ENCODE measurements at regions not wholly inside any gene's neighbourhood (a gene's known extent, or its start where the extent isn't known, plus 50 kb on each side); places are given as distances from the start of the nearest gene placed in this dataset.

GRCh38 chr22:47606426-47606825 lies 844.0 kb downstream of the TBC1D22A start:
- ATAC-seq (ENCODE audit: low read depth) (no peak), DNase-seq (no peak)
- Mint-ChIP-seq H3K27ac (no peak overlapping the region), H3K4me1 (no peaks in the 10 kb centered on the region), H3K9me3 (ENCODE audit: insufficient read depth) (peaks cover 5% of the 10 kb centered on the region), H3K27me3 (peaks cover 21% of the 10 kb centered on the region), H3K4me3 (no peak overlapping the region)
- no peaks in the 10 kb centered on the region for H3K27me3 ChIP-seq (replicated peaks in 1 of 4; ENCODE audit: control extremely low read depth in 1 of 4, control insufficient read depth in 3 of 4, insufficient read depth in 4 of 4, low read length in 3 of 4)
- no peaks in the 10 kb centered on the region for H3K79me2 ChIP-seq (ENCODE audit: control insufficient read depth, insufficient read depth, low read length)
- H3K27ac ChIP-seq (ENCODE audit: low read length in 2 of 2) = no peak overlapping the region
- peaks cover 0 to 25% (median 0%) of the 10 kb centered on the region in 3 donors for H3K9me3 ChIP-seq (ENCODE audit: control extremely low read depth in 1 of 3, control insufficient read depth in 2 of 3, insufficient read depth in 1 of 3, low read length in 2 of 3)
- no peak overlapping the region for H3K4me3 ChIP-seq (ENCODE audit: control extremely low read depth in 1 of 5, extremely low read depth in 1 of 5, insufficient read depth in 1 of 5, low read depth in 2 of 5, low read length in 4 of 5)
- no peak overlapping the region for H3K4me2 ChIP-seq (replicated peaks; ENCODE audit: low read depth, low read length, poor library complexity, severe bottlenecking)
- ChIA-PET CTCF (no interaction called here), POLR2A (no interaction called here)
- intact Hi-C loops (cut with micrococcal nuclease) = no loop called here
- TF ChIP-seq CTCF (IDR thresholded peaks at IDR 0.05) (no peak), EZH2 (IDR thresholded peaks at IDR 0.05; ENCODE audit: borderline replicate concordance, insufficient read depth, low read depth, low read length, poor library complexity, severe bottlenecking) (no peak)
- H3K36me3 ChIP-seq (replicated peaks in 1 of 2; ENCODE audit: control extremely low read depth in 1 of 2, control insufficient read depth in 1 of 2, extremely low read depth in 1 of 2, insufficient read depth in 2 of 2, low read length in 1 of 2) = no peaks in the 10 kb centered on the region
- H3K9ac ChIP-seq (ENCODE audit: low read length) = no peak overlapping the region
- WGBS (ENCODE audit: insufficient coverage) = 92% methylated on average over 9 of the region's 9 CpGs
- H4K20me1 ChIP-seq (ENCODE audit: control insufficient read depth, insufficient read depth, low read length, poor library complexity, severe bottlenecking) = no peaks in the 10 kb centered on the region
- no peak overlapping the region for H2AFZ ChIP-seq (ENCODE audit: insufficient read depth, low read depth, low read length, poor library complexity, severe bottlenecking)
- H3K4me1 ChIP-seq (ENCODE audit: control insufficient read depth in 2 of 2, insufficient read depth in 2 of 2, low read length in 2 of 2) = no peaks in the 10 kb centered on the region

- H3K27me3 Mint-ChIP-seq = peaks cover 26% of the 10 kb centered on the region
- no peak for TF ChIP-seq CTCF (IDR thresholded peaks at IDR 0.05)
- no peak for TF ChIP-seq EZH2 (IDR thresholded peaks at IDR 0.05; ENCODE audit: borderline replicate concordance, insufficient read depth, low read depth, low read length, poor library complexity, severe bottlenecking)
- Histone ChIP-seq H2AFZ (ENCODE audit: insufficient read depth, low read depth, low read length, poor library complexity, severe bottlenecking) (no peak overlapping the region), H3K36me3 (replicated peaks in 1 of 2; ENCODE audit: control extremely low read depth in 1 of 2, control insufficient read depth in 1 of 2, extremely low read depth in 1 of 2, insufficient read depth in 2 of 2, low read length in 1 of 2) (no peaks in the 10 kb centered on the region), H3K27ac (ENCODE audit: low read length in 2 of 2) (no peak overlapping the region), H3K79me2 (ENCODE audit: control insufficient read depth, insufficient read depth, low read length) (no peaks in the 10 kb centered on the region), H3K4me1 (ENCODE audit: control insufficient read depth in 2 of 2, insufficient read depth in 2 of 2, low read length in 2 of 2) (no peaks in the 10 kb centered on the region), H3K27me3 (replicated peaks in 1 of 4; ENCODE audit: control extremely low read depth in 1 of 4, control insufficient read depth in 3 of 4, insufficient read depth in 4 of 4, low read length in 3 of 4) (no peaks in the 10 kb centered on the region), H3K4me3 (ENCODE audit: control extremely low read depth in 1 of 5, extremely low read depth in 1 of 5, insufficient read depth in 1 of 5, low read depth in 2 of 5, low read length in 4 of 5) (no peak overlapping the region), H3K4me2 (replicated peaks; ENCODE audit: low read depth, low read length, poor library complexity, severe bottlenecking) (no peak overlapping the region), H4K20me1 (ENCODE audit: control insufficient read depth, insufficient read depth, low read length, poor library complexity, severe bottlenecking) (no peaks in the 10 kb centered on the region), H3K9me3 (ENCODE audit: control extremely low read depth in 1 of 3, control insufficient read depth in 2 of 3, insufficient read depth in 1 of 3, low read length in 2 of 3) (peaks cover 0 to 25% (median 0%) of the 10 kb centered on the region in 3 donors), H3K9ac (ENCODE audit: low read length) (no peak overlapping the region)
- intact Hi-C loops (cut with micrococcal nuclease) = no loop called here
- POLR2A ChIA-PET = no interaction called here
- H3K9me3 Mint-ChIP-seq (ENCODE audit: insufficient read depth) = peaks cover 5% of the 10 kb centered on the region
- CTCF ChIA-PET = no interaction called here
- DNase-seq (no peak), ATAC-seq (ENCODE audit: low read depth) (no peak)
- 79% methylated on average over 5 of the region's 5 CpGs for WGBS (ENCODE audit: insufficient coverage)
- no peak overlapping the region for H3K27ac Mint-ChIP-seq
- no peak overlapping the region for H3K4me3 Mint-ChIP-seq
- no peaks in the 10 kb centered on the region for H3K4me1 Mint-ChIP-seq
These were observed 843.4 kb downstream of the TBC1D22A start for GRCh38 chr22:47605886-47606285.
